ENCODE measurements at regions not wholly inside any gene's neighbourhood (a gene's known extent, or its start where the extent isn't known, plus 50 kb on each side); places are given as distances from the start of the nearest gene placed in this dataset.

GRCh38 chr9:73011956-73012355, 59.1 kb upstream of the ALDH1A1 start:
- H3K4me3 ChIP-seq, result no peak overlapping the region
- no peaks in the 10 kb centered on the region for H3K9me3 ChIP-seq
- no peak for DNase-seq
- no peak for TF ChIP-seq EP300 (IDR thresholded peaks at IDR 0.05)
- no peak for TF ChIP-seq CTCF (IDR thresholded peaks at IDR 0.05)
- TF ChIP-seq POLR2A (IDR thresholded peaks at IDR 0.05), result no peak
- 84 to 95% (median 86%) methylated on average over 2 of the region's 2 CpGs for WGBS, 3 donors
- H3K36me3 ChIP-seq, result no peaks in the 10 kb centered on the region
- no peaks in the 10 kb centered on the region for H3K27me3 ChIP-seq
- H3K27ac ChIP-seq, result no peak overlapping the region
- intact Hi-C loops (cut with DNase I), result loop anchor here in 1 of 4 donors (10.0 kb wide), 1 partner anchor 57 kb away; the partner anchor contains the start of gene ALDH1A1
- no peaks in the 10 kb centered on the region for H3K4me1 ChIP-seq (ENCODE audit: insufficient read depth)

GRCh38 chr9:73011181-73011750, 58.4 kb upstream of the ALDH1A1 start:
- Histone ChIP-seq H3K9me3 (no peaks in the 10 kb centered on the region), H3K27ac (no peak overlapping the region), H3K4me3 (no peak overlapping the region), H3K4me1 (ENCODE audit: insufficient read depth) (no peaks in the 10 kb centered on the region), H3K36me3 (no peaks in the 10 kb centered on the region), H3K27me3 (no peaks in the 10 kb centered on the region)
- intact Hi-C loops (cut with DNase I), result loop anchor here in 1 of 4 donors (10.0 kb wide), 1 partner anchor 56 kb away; the partner anchor contains the start of gene ALDH1A1
- DNase-seq, result no peak
- 36 to 43% (median 42%) methylated on average over 2 of the region's 2 CpGs for WGBS, 3 donors
- TF ChIP-seq POLR2A (IDR thresholded peaks at IDR 0.05) (no peak), EP300 (IDR thresholded peaks at IDR 0.05) (no peak), CTCF (IDR thresholded peaks at IDR 0.05) (no peak)

GRCh38 chr9:73009649-73010288, 56.9 kb upstream of the ALDH1A1 start:
- Histone ChIP-seq H3K9me3 (no peaks in the 10 kb centered on the region), H3K27ac (no peak overlapping the region), H3K27me3 (no peaks in the 10 kb centered on the region), H3K4me3 (no peak overlapping the region), H3K4me1 (ENCODE audit: insufficient read depth) (no peaks in the 10 kb centered on the region), H3K36me3 (no peaks in the 10 kb centered on the region)
- WGBS, 3 donors, result 95 to 98% (median 98%) methylated on average over 2 of the region's 2 CpGs
- intact Hi-C loops (cut with DNase I), result loop anchor here in 1 of 4 donors (10.0 kb wide), 1 partner anchor 55 kb away; the partner anchor contains the start of gene ALDH1A1
- no peak for DNase-seq
- TF ChIP-seq POLR2A (IDR thresholded peaks at IDR 0.05), result no peak
- TF ChIP-seq EP300 (IDR thresholded peaks at IDR 0.05), result no peak
- no peak for TF ChIP-seq CTCF (IDR thresholded peaks at IDR 0.05)

GRCh38 chr9:73007966-73008672, 55.3 kb upstream of the ALDH1A1 start:
- intact Hi-C loops (cut with DNase I), result no loop called here
- H3K36me3 ChIP-seq, result no peaks in the 10 kb centered on the region
- 78 to 87% (median 84%) methylated on average over 3 of the region's 3 CpGs for WGBS, 3 donors

More at GRCh38 chr9:73007966-73008672, 55.3 kb upstream of the ALDH1A1 start:
- no peak overlapping the region for H3K27ac ChIP-seq
- DNase-seq, result no peak
- no peaks in the 10 kb centered on the region for H3K4me1 ChIP-seq (ENCODE audit: insufficient read depth)
- TF ChIP-seq POLR2A (IDR thresholded peaks at IDR 0.05) (no peak), CTCF (IDR thresholded peaks at IDR 0.05) (no peak), EP300 (IDR thresholded peaks at IDR 0.05) (no peak)
- H3K4me3 ChIP-seq, result no peak overlapping the region
- no peaks in the 10 kb centered on the region for H3K27me3 ChIP-seq
- H3K9me3 ChIP-seq, result no peaks in the 10 kb centered on the region

Measured in ovary (tissue), 7 donors.